ENCODE measurements at regions not wholly inside any gene's neighbourhood (a gene's known extent, or its start where the extent isn't known, plus 50 kb on each side); places are given as distances from the start of the nearest gene placed in this dataset.

DNA sequence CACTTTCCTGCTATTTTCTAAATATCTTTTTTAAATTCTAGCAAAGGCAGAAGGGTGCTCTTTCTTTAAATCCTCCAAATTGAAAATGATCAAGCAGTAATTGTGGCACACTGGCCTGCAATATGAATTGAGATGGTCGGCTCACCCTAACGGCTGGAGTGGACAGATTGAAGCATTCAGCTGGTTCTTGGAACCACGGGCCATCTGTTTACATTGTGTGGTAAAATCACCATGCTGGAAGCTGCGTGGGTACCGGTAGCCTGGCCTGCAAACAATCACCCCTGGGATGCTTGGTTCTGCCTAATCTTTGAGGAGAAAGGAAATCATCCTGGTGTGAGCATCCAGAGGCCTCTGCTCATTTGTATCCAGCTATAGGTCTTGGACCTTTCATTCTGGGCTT is 289.3 kb downstream of the ZNF608 start:
- TF ChIP-seq, protein P1, sequence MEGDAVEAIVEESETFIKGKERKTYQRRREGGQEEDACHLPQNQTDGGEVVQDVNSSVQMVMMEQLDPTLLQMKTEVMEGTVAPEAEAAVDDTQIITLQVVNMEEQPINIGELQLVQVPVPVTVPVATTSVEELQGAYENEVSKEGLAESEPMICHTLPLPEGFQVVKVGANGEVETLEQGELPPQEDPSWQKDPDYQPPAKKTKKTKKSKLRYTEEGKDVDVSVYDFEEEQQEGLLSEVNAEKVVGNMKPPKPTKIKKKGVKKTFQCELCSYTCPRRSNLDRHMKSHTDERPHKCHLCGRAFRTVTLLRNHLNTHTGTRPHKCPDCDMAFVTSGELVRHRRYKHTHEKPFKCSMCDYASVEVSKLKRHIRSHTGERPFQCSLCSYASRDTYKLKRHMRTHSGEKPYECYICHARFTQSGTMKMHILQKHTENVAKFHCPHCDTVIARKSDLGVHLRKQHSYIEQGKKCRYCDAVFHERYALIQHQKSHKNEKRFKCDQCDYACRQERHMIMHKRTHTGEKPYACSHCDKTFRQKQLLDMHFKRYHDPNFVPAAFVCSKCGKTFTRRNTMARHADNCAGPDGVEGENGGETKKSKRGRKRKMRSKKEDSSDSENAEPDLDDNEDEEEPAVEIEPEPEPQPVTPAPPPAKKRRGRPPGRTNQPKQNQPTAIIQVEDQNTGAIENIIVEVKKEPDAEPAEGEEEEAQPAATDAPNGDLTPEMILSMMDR (IDR thresholded peaks at IDR 0.05; ENCODE audit: extremely low read depth in 1 of 2, insufficient read depth in 1 of 2, low read depth in 1 of 2, low read length in 2 of 2), result no peak
- TF ChIP-seq MYC (IDR thresholded peaks at IDR 0.05; ENCODE audit: low read depth, low read length) (no peak), EZH2 (IDR thresholded peaks at IDR 0.05; ENCODE audit: borderline replicate concordance, low read depth, low read length, severe bottlenecking) (no peak), POLR2AphosphoS5 (IDR thresholded peaks at IDR 0.05; ENCODE audit: insufficient read depth, low read depth, low read length) (no peak)

Data from endothelial cell of umbilical vein (primary cell).